Liver (tissue), 7 donors: ENCODE measurements at regions not wholly inside any gene's neighbourhood (a gene's known extent, or its start where the extent isn't known, plus 50 kb on each side); places are given as distances from the start of the nearest gene placed in this dataset.

Source experiments
- DNase-seq: peaks from one replicate; pipeline ENCODE4 v3.0.0-alpha.2; 2017; ENCODE audit warnings: low spot score
- H3K27ac ChIP-seq, 2 donors: one replicate each; pipeline ENCODE4 v1.7.0; 2013; ENCODE audit warnings: inconsistent platforms in 2 of 2, low read length in 2 of 2, control low read depth in 1 of 2, low read depth in 1 of 2, mild to moderate bottlenecking in 1 of 2
- H3K27me3 ChIP-seq, 4 donors: one replicate each; pipeline versions ENCODE4 v1.6.1 to v1.7.0; 2013; ENCODE audit warnings: low read length in 3 of 4, inconsistent platforms in 1 of 4, mild to moderate bottlenecking in 1 of 4, moderate library complexity in 1 of 4; ENCODE audit not compliant: control insufficient read depth in 4 of 4, insufficient read depth in 4 of 4
- H3K36me3 ChIP-seq, 4 donors: one replicate each; pipeline versions ENCODE4 v1.6.1 to v1.7.0; 2013; ENCODE audit warnings: low read length in 3 of 4, mild to moderate bottlenecking in 3 of 4, low read depth in 1 of 4, moderate library complexity in 1 of 4; ENCODE audit not compliant: control insufficient read depth in 4 of 4, insufficient read depth in 3 of 4
- H3K4me1 ChIP-seq, 4 donors: one replicate each; pipeline versions ENCODE4 v1.6.1 to v1.7.0; 2013; ENCODE audit warnings: low read length in 3 of 4, mild to moderate bottlenecking in 3 of 4, moderate library complexity in 1 of 4; ENCODE audit not compliant: control insufficient read depth in 4 of 4, insufficient read depth in 4 of 4
- H3K4me3 ChIP-seq, 3 donors: one replicate each; pipeline versions ENCODE4 v1.6.1 to v1.7.0; 2013; ENCODE audit warnings: low read length in 3 of 3, control low read depth in 1 of 3, low read depth in 1 of 3, mild to moderate bottlenecking in 1 of 3
- H3K9ac ChIP-seq, 2 donors: one replicate each; pipeline ENCODE4 v1.7.0; 2013; ENCODE audit warnings: low read length in 2 of 2, mild to moderate bottlenecking in 2 of 2, moderate library complexity in 2 of 2, control low read depth in 1 of 2, low read depth in 1 of 2
- H3K9me3 ChIP-seq, 4 donors: one replicate each; pipeline versions ENCODE4 v1.6.1 to v1.7.0; 2013; ENCODE audit warnings: low read length in 3 of 4; ENCODE audit not compliant: control insufficient read depth in 4 of 4
- ATF3 ChIP-seq: IDR thresholded peaks from 2 replicates; pipeline ENCODE4 v1.6.1; 2016; ENCODE audit warnings: antibody characterized with exemption
- EGR1 ChIP-seq, 2 donors: IDR thresholded peaks; 2 replicates each; pipeline ENCODE4 v1.6.1; 2016 to 2018; ENCODE audit warnings: antibody characterized with exemption in 2 of 2, low read depth in 2 of 2
- FOXA1 ChIP-seq: IDR thresholded peaks from 2 replicates; pipeline ENCODE4 v1.6.1; 2016; ENCODE audit warnings: antibody characterized with exemption
- FOXA2 ChIP-seq: IDR thresholded peaks from 2 replicates; pipeline ENCODE4 v1.6.1; 2016; ENCODE audit warnings: antibody characterized with exemption
- GABPA ChIP-seq, 2 donors: IDR thresholded peaks in 1 of 2; conservative IDR thresholded peaks in 1 of 2; 2 replicates each; pipeline ENCODE4 v1.6.1; 2016; ENCODE audit warnings: antibody characterized with exemption in 2 of 2, mild to moderate bottlenecking in 1 of 2, moderate library complexity in 1 of 2
- HNF4A ChIP-seq, 2 donors: conservative IDR thresholded peaks; 2 replicates each; pipeline ENCODE4 v1.6.1; 2016; ENCODE audit warnings: antibody characterized with exemption in 2 of 2, mild to moderate bottlenecking in 2 of 2
- HNF4G ChIP-seq: IDR thresholded peaks from 2 replicates; pipeline ENCODE4 v1.6.1; 2016; ENCODE audit warnings: antibody characterized with exemption
- JUND ChIP-seq, 2 donors: IDR thresholded peaks; 2 replicates each; pipeline ENCODE4 v1.6.1; 2016; ENCODE audit warnings: antibody characterized with exemption in 2 of 2
- MAX ChIP-seq: IDR thresholded peaks from 2 replicates; pipeline ENCODE4 v1.6.1; 2016; ENCODE audit warnings: antibody characterized with exemption
- NR2F2 ChIP-seq: IDR thresholded peaks from 2 replicates; pipeline ENCODE4 v1.6.1; 2016; ENCODE audit warnings: antibody characterized with exemption
- RAD21 ChIP-seq, 2 donors: IDR thresholded peaks; 2 replicates each; pipeline ENCODE4 v1.6.1; 2016; ENCODE audit warnings: antibody characterized with exemption in 2 of 2, mild to moderate bottlenecking in 2 of 2
- REST ChIP-seq: IDR thresholded peaks from 2 replicates; pipeline ENCODE4 v1.6.1; 2016; ENCODE audit warnings: antibody characterized with exemption, mild to moderate bottlenecking
- RXRA ChIP-seq, 2 donors: IDR thresholded peaks; 2 replicates each; pipeline ENCODE4 v1.6.1; 2017 to 2018; ENCODE audit warnings: antibody characterized with exemption in 2 of 2, mild to moderate bottlenecking in 1 of 2
- SP1 ChIP-seq: IDR thresholded peaks from 2 replicates; pipeline ENCODE4 v1.6.1; 2018; ENCODE audit warnings: antibody characterized with exemption, mild to moderate bottlenecking
- TAF1 ChIP-seq: conservative IDR thresholded peaks from 2 replicates; pipeline ENCODE4 v1.6.1; 2016; ENCODE audit warnings: antibody characterized with exemption, mild to moderate bottlenecking
- YY1 ChIP-seq: IDR thresholded peaks from 2 replicates; pipeline ENCODE4 v1.6.1; 2016; ENCODE audit warnings: antibody characterized with exemption, mild to moderate bottlenecking
- ZBTB33 ChIP-seq: IDR thresholded peaks from 2 replicates; pipeline ENCODE4 v1.6.1; 2016; ENCODE audit warnings: antibody characterized with exemption
- WGBS: extraction: QIAGEN DNeasy Blood & Tissue Kit; methylation state at CpG from one replicate; pipeline ENCODE4 v1.1.7; 2013; 5-methylcytosine and 5-hydroxymethylcytosine counted together
- donor health status: healthy.
- donor health status: healthy.
- donor health status: healthy.
- donor health status: healthy.

GRCh38 chr9:107080130-107080529 is 202.9 kb upstream of the RAD23B start:
- 66% methylated on average over 3 of the region's 3 CpGs for WGBS
- Histone ChIP-seq H3K4me3 (no peak overlapping the region), H3K27me3 (no peaks in the 10 kb centered on the region), H3K27ac (no peak overlapping the region), H3K4me1 (no peaks in the 10 kb centered on the region), H3K36me3 (no peaks in the 10 kb centered on the region), H3K9ac (no peak overlapping the region), H3K9me3 (no peaks in the 10 kb centered on the region)
- DNase-seq, result no peak
- TF ChIP-seq FOXA2 (no peak), YY1 (no peak), MAX (no peak), RAD21 (IDR thresholded peaks at IDR 0.05) (no peak), TAF1 (no peak), ZBTB33 (no peak), NR2F2 (no peak), FOXA1 (no peak), RXRA (IDR thresholded peaks at IDR 0.05) (no peak), REST (no peak)

- Histone ChIP-seq H3K4me3 (no peak overlapping the region), H3K27me3 (no peaks in the 10 kb centered on the region), H3K36me3 (no peaks in the 10 kb centered on the region), H3K9ac (no peak overlapping the region), H3K4me1 (no peaks in the 10 kb centered on the region), H3K27ac (no peak overlapping the region), H3K9me3 (no peaks in the 10 kb centered on the region)
- 64% methylated on average over 2 of the region's 2 CpGs for WGBS
- no peak for DNase-seq
- no peak for TF ChIP-seq EGR1 (IDR thresholded peaks at IDR 0.05; ENCODE audit: low read depth in 2 of 2)
- TF ChIP-seq SP1, result no peak
- TF ChIP-seq REST, result no peak
- TF ChIP-seq TAF1, result no peak
- TF ChIP-seq MAX, result no peak
- no peak for TF ChIP-seq ZBTB33
- TF ChIP-seq FOXA1, result no peak
- no peak for TF ChIP-seq ATF3
- no peak for TF ChIP-seq RAD21 (IDR thresholded peaks at IDR 0.05)
- no peak for TF ChIP-seq HNF4G
- TF ChIP-seq GABPA (IDR thresholded peaks at IDR 0.05 in 1 of 2, conservative IDR thresholded peaks at IDR 0.05 in 1 of 2), result no peak
- TF ChIP-seq HNF4A (conservative IDR thresholded peaks at IDR 0.05), result no peak
- TF ChIP-seq FOXA2, result no peak
- no peak for TF ChIP-seq JUND (IDR thresholded peaks at IDR 0.05)
- no peak for TF ChIP-seq YY1
These were observed 196.6 kb upstream of the RAD23B start for GRCh38 chr9:107086460-107086859.
